DMS53 (cell line): ENCODE measurements at regions not wholly inside any gene's neighbourhood (a gene's known extent, or its start where the extent isn't known, plus 50 kb on each side); places are given as distances from the start of the nearest gene placed in this dataset.
"Not testable (repeated sequence)": the region's sequence is repeated elsewhere in the genome, so short reads cannot be mapped to it uniquely, and the experiment has no call there.

Source experiments
- DNase-seq: peaks from one replicate; lab custom pipeline; 2025; lab: John Stamatoyannopoulos, UW

DNA sequence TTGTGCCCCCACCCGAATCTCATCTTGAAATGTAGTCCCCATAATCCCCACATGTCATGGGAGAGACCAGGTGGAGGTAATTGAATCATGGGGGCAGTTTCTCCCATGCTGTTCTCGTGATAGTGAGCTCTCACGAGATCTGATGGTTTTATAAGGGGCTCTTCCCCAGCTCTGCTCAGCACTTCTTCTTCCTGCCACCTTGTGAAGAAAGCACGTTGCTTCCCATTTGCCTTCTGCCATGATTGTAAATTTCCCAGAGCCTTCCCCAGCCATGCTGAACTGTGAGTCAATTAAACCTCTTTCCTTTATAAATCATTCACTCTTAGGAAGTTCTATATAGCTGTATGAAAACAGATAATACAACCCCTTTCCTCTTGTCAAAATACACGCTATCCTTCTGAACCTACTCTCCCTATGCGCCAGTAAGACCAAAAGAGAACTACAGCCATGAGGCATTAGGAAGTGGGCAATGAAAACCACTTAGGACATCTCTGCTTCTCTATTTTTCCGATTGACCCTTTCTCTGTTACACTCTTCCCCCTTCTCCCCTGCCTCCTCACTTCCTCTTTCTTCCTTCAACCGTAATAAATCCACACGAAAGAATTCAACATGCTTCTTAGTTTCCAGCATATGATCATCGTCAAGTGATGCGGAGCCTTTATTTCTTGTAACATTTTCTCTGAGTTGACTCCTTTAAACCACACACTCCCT is 101.2 kb upstream of the WDR11 start:
- no peak for DNase-seq

DNA sequence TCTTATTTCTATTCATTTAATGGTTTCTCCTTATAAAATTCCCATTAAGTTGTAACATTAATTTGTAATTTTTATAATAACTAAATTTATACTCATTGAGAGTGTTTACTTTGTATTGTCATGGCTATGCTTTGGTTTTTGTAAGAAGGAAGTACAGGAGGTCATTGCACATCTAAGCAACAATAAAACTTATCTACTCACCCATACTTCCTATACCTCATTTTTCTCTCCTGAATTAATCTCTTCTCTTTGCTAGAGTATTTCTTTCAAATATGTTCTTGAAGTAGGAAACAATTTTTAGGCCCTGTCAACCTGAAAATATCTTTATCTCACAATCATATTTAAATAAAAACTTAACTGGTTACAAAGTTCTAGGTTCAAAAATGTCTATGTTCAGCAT is 95.4 kb upstream of the WDR11 start:
- no peak for DNase-seq

DNA sequence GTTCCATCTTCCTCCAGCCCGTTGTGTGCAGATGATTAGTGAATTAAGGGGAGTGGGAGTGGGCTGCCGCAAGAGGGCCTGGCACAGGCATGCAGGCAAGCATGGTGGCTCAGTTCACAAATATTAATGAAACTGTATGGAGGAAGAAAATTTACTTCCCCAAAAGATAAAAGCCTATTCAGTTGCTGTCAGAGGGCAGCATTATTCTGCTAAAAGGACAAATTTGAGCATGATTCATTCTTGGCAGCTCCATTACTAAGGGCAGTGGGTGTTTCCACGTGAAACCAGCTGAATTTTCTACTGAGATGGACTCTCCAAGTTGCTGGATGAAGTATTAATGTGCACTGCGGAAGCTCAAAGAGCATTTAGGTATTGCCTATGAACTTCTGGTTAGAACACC is 90.9 kb upstream of the WDR11 start:
- no peak for DNase-seq

DNA sequence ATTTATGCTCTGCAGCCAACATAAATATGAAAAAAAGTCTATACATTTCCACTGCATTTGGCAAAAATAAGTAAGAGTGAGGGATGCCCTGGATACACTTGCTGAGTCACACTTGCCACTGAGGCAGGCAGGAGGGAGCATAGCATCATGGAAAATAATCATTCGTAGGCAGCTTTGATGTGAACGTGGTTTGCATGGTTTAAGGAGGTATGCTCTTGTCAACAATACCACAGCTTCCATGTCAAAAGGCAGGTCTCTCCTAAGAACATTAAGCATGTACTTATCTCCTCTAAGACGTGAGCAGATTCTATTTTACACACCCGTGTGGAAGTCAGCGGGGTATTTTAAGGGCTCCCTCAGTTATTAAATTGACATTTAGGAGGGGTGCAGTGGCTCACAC is 89.2 kb upstream of the WDR11 start:
- DNase-seq = no peak

DNA sequence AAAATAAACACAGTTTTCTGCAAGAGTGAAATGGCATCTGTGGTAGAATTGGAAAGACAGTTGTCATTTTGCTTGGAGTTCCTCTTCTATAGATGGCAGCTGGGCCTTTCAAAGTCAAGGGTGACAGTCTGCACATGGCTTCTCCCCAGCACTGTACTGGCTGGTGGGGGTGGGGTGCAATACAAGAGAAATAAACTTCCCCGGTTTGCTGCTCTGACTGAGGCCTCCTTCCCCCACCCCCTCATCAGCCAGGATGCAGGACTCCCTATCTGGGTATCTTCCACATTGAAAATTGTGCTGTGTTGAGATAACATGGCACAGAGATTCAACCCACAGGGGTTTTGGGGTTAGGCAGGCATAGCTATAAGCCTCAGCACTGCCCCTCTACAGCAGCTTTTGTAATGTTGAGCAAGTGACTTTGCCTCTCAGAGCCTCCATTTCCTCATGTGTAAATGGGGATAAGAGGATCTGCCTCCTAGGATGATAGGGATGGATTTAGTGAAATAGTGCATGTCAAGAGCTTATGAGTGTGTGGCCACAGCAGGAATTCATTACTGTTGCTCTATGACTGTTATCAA is 85.8 kb upstream of the WDR11 start:
- DNase-seq = no peak

DNA sequence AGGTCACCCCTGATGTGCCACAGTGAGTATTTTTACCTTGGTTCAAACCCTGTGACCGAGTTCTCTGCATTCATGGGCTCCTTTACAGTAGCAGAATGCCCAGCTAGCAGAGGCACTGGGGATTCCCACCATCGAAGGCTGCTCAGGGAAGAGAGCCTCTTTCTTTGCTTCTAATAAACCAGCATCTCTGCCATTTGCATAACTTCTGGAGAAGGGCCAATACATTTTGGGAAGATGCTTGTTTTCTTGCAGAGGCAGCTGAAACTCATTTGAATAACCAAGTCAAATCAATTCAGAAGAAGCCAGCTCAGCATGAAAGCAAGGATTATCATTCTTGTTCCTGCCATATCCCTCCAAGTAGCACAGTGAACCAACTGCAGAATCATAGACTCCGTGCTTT is 82.9 kb upstream of the WDR11 start:
- DNase-seq = no peak

DNA sequence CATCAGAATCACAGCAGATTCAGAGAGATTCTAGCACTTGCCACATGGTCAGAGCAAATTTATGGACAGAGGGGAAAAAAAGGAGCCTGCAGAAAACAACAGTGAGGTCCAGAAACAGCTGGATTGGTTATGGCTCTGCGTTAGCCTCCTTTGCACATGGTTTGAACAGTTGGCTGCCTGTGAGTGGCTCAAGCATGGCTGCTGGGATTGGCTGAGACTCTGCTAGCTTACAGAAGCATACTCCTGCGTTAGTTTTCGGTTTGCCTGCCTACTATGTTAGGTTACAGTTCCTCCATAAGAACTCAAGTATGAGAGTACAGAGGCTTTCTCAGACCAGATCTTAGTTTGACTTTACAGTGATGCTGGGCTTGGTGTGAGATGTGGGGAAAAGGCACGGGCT is 80.7 kb upstream of the WDR11 start:
- no peak for DNase-seq

DNA sequence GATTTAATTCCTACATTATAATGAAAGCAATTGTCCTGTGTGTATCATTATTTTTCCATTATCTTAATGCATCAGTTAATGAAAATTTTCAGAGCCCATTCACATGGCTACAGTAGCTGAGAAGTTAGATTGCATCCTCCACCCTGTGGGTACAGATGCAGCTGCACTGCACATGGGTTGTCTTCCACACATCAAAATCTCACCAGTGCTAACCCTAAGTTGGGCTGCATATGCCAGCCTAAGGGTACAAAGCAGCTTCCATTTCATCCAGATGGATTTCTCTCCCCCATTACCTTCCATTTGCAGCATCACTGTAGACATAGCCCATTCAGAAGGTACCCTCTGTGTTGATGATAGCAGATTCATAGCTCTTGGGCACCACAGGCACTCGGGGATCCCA is 74.7 kb upstream of the WDR11 start:
- DNase-seq = no peak

DNA sequence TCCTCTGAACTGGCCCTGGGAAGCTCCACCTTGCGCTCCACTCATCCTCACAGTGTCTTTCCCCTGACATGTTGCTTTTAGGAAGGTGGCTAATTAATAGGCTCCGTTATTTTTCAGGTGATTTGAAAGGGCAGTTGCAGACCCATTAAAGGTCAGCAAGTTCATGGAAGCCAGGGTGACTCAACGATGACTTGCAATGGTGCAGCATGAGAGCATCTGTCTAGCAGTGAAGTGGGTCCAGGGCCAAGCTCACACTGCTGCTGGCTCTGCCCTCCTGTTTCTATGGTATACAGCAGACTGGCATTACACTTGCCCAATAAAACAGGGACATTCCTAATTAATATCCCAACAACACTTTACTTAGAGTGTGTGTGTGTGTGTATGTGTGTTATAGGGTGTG is 68.8 kb upstream of the WDR11 start:
- DNase-seq = no peak

DNA sequence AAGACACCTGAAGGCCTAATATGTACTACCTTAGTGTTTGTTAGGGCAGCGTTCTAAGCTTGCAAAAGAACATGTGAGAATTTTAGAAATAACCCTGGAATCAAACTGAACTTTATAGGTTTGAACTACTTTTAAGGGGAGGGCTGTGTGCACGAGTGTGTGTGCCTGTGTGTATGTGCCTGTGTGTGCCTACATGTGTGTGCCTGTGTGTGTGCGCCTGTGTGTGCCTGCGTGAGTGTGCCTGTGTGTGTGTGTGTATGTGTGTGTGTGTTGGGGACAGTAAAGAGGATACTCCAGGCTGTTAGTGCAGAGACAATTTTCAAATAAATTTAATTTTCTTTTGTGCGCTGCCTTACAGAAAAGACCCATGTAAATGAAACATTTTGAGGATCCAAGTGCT is 68.1 kb upstream of the WDR11 start:
- no peak for DNase-seq

DNA sequence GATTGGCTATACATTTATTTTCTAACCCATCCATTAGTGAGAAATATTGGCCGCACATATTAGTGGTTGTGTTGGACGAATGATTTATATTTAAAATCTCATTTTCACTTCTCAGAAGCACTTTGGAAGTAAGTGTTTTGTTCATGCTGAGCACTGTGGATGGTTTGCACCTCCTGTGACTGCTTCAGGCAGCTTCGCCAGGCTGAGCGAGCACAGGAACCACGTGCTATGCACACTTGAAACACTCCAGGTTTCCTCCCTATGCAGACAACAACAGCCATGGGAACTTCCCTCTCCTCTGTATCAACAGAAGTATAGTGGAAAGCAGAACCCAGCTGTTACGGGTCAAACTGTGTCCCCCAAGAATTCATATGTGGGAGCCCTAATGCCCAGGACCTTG is 67.3 kb upstream of the WDR11 start:
- no peak for DNase-seq

DNA sequence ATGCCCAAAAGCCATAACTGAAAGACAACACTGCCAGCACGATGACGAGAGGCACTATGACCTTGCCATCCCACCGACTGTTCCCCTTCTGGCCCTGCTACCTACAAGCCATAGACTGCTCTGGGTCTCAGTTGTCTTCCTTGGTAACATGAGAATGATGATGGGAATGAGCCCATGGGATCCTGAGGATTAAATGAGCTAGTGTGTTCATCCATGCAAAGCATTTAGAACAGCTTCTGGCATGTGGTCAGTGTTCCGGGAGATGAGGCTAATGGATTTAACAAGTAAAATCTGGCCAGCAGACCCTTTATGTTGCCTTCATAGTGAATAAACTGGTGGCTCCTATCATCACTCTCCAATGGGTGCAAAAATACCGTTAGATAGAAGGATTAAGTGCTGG is 62.4 kb upstream of the WDR11 start:
- DNase-seq = no peak

DNA sequence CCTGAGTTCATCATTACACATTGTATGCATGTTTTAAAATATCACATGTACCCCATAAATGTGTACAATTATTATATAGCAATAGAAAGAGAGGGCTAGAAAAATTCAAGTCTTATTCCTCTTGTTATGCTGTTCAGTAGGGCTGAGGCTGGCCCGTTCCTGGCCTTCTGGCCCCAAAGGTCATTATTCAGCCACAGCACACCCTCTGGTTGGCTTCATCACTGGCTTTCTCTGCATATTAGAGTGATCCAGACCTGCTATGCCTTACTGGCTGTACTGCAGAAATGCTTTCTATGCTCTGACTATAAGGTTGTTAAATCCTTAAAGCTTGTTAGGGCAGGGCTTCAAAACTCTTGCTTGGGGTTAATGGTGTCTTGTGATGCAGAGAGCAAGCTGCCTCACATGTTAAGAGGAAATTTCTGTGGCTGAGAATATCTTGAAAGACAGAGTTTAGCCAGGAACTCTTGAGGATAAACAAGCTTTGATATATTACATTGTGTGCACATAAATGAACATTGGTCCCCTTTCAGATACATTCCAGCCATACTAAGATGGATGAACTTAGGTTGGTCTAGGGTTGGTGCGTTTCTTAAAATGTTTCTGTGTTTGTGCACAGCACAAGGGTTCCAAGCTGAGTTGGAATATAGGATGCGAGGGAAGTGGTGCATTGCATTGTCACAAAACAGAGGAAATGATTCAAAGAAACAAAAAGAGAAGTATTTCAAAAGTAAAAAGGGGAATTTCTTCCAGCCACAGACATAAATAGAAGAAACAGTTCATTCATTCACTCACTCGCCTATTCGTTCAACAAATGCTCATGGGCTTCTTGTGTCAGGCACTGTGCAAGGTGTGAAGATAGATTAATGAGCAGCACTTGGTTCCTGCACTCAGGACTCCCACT is 61.6 kb upstream of the WDR11 start:
- DNase-seq = no peak

DNA sequence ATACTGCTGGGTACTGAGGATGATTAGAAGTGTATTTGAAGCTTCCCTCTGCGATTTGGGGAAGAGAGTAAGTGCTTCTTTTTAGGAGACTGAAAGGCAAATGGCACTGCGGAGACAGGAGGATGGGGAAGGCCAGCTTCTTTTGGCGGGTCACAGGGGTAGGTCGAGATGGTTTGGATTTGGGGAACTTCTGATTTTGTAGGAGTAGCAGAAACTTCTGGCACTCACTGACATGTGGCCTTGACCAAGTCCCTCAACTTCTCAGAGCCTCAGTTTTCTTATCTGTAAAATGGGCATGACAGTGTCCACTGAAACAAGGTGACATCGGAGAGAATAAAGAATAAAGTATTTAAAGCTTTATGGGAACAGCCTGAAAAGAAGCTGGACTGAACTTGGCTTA is 59.8 kb upstream of the WDR11 start:
- no peak for DNase-seq

DNA sequence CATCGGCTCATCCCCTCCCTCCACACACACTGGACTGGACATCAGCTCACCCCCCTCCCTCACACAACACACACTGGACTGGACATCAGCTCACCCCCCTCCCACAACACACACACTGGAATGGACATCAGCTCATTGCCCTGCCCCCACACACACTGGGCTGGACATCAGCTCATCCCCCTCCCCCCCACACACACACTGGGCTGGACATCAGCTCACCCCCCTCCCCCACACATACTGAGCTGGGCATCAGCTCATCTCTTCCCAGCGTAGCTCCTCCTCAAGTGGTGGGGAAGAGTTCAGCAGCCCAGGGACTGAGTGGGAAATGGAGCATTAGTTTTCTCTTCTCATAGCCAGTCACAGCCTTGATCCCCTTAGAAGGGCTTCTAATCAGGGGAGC is 58.1 kb upstream of the WDR11 start:
- no peak for DNase-seq

DNA sequence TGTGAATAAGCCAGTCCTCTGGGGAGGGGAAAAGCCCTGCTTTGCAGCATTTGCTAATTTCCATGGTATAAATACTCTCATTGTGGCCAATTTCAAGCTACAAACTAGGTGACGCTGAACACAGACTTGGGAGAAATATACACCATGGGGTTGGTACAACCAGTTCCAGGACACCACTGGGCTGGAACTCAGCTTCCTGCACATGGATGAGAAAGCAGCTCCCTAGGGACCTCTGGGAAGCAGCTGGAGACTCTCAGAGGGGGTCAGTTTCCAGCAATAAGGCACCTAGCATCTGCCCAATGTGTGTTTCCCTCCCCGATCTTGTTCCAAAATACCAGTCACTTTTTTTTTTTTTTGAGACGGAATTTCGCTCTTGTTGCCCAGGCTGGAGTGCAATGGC is 56.8 kb upstream of the WDR11 start:
- DNase-seq = no peak

DNA sequence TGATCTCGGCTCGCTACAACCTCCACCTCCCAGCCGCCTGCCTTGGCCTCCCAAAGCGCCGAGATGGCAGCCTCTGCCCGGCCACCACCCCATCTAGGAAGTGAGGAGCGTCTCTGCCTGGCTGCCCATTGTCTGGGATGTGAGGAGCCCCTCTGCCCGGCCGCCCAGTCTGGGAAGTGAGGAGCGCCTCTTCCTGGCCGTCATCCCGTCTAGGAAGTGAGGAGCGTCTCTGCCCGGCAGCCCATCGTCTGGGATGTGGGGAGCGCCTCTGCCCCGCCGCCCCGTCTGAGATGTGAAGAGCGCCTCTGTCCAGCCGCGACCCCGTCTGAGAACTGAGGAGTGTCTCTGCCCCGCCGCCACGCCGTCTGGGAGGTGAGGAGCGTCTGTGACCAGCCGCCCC is 52.9 kb upstream of the WDR11 start:
- not testable (repeated sequence) for DNase-seq

DNA sequence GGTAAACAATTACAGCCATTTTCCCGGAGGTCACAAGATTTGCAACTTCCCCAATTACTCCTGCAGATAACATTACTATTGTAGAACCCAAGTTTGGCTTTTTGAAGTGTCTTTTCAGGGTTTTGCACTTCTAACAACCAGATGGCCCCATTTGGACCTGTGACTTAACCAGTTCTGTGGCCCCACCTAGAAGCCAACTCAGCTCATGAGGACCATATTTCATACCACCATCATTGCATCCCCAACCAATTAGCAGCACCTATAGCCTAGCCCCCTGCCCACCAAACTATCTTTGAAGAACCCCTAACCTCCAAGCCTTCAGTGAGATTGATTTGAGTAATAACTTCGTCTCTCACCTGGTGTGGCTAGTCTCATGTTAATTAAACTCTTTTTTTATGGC is 51.3 kb upstream of the WDR11 start:
- no peak for DNase-seq

DNA sequence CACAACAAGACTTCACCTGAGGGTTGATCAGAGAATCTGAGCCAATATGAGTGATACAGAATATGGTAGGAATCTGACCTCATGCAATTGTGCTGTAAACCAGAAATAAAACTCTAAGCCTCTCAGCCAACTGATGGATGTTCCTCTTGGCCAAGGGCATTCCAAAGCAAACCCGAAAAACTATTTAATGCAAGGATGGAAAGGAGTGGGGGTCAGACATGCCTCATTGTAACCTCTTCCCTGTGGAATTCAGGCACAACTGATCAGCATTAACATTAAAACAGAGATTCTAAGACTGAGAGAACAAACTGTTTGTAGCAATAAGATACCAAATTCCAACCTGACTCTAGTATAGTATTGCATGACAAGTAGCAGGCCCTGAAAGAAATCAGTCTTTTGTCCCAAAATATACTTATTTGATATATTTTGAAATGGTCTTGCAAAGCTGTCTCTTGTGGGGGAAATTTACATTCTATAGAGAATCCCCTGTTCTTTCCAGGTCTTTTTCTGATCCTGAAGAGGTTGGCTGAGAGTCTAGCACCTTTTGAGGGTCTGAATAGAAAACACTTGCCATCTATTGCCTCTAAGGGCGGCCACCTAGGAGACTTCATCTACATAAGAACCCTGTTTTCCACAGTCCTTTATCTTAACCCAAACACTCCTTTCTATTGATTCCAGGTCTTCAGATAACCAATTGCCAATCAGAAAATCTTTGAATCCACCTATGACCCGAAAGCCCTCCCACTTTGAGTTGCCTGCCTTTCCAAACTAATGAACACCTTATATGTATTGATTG is 50.4 kb upstream of the WDR11 start:
- DNase-seq = no peak
